HG03060 (cell line): ENCODE measurements at regions not wholly inside any gene's neighbourhood (a gene's known extent, or its start where the extent isn't known, plus 50 kb on each side); places are given as distances from the start of the nearest gene placed in this dataset.

Experiments
- ATAC-seq: cut with Tn5 transposase; IDR thresholded peaks from one replicate; pipeline ENCODE4 v1.9.1; 2021; ENCODE audit warnings: low read depth, moderate number of reproducible peaks; ENCODE audit not compliant: unreplicated experiment

DNA sequence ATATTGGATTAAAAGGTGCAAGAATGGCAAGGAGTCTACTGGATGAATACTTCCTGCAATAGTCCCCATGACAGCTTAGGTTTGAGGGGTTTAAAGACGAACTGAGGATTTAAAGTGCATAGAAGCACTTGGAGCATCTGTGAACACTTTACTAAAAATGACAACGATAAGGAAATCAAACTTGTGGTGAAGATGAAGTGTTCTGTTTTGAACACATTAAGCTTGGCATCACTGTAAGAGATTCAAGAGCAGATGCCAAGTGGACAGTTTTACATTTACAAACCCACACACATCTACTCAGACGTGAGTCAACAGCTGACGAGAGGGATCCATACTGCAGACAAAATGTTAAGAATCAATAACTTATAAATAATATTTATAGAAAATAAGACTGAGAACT lies 918.7 kb downstream of the CDH11 start:
- no peak for ATAC-seq

DNA sequence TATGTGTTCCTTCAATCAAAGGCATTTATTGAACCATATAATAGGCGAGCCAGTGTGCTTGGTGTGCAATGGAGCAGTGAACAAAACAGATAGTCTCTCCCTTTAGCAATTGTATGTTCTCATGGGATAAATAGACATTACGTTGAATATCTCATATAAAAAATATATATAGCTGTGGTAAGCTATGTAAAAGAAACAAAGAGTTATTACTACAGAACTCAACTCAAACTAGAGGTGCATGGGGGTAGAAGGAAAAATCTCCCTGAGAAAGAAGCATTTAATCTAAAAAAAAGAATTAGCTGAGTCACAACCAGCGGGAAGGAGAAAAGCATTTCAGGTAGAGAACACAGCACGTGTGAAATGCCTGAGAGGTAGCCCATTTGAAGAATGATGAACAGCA lies 919.3 kb downstream of the CDH11 start:
- ATAC-seq, result no peak

DNA sequence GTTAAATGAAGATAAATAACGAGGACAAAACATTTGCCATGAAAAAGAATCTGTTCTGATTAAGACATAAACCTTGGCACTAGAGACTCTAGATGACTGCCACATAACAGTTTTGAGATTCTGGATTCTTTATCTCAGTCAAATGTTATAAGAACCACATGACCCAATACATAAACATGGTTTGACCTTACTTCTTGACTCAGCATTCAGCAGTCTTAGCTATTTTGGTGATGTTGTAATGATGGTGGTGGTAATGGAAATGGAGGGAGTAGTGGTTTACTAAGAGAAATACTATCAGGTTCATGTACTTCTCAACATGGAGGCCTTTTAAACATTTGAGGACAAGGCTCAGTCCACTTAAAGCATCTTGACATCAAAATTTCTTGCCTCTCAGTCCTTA lies 925.4 kb downstream of the CDH11 start:
- no peak for ATAC-seq

DNA sequence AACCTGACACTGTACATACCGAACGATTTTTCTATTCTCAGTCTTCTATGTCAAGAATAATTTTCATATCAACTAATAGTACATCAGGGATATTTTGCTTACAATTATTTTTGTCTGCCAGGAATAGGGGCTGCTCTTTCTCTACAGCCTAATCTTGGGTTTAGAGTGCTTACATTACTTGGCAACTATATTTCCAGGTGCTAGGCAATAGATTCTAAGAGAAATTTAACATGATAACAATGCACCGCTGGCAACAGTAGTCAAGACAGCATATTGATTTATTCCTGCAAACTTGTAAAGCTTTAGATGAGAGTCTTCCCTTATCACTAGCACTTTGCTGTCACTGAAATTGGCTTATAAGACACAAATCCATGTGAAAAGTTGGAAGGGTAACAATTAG lies 935.9 kb downstream of the CDH11 start:
- ATAC-seq, result no peak

DNA sequence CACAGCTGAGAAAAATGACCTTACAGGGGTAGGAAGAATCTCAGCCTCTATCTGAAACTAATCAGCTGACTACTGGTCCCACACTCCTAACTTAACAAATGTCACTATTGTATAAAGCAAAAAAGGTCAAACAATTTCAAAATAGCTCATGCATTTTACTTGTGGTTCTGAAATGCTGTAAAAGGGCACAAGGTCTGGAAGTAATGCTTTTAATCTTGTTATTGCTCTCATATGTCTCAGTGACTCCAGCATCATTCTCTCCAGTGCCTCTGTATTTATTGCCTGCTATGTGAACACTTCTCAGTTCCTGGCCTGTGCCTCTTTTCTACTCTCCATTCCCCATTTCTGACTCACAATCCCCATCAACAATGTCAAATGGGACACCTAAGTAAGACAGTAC lies 937.7 kb downstream of the CDH11 start:
- ATAC-seq, result no peak

DNA sequence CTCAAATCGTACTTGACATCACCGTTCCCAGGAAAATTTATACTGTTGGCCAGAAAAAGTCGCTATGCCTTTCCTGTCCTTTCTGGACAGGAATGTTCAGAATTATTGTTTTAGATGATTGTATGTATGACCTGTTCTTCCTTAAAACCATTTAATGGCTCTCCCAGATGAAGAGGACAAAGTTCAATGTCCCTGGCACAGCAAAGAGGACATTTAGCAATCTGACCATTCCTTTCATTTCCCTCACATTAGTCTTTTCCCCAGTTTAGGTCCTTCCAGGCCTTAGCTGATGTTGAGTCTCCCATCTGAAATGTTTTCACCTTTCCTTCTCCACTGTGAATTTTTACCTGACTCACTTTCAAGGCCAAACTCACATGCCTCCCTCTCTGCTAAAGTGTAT lies 938.9 kb downstream of the CDH11 start:
- no peak for ATAC-seq

DNA sequence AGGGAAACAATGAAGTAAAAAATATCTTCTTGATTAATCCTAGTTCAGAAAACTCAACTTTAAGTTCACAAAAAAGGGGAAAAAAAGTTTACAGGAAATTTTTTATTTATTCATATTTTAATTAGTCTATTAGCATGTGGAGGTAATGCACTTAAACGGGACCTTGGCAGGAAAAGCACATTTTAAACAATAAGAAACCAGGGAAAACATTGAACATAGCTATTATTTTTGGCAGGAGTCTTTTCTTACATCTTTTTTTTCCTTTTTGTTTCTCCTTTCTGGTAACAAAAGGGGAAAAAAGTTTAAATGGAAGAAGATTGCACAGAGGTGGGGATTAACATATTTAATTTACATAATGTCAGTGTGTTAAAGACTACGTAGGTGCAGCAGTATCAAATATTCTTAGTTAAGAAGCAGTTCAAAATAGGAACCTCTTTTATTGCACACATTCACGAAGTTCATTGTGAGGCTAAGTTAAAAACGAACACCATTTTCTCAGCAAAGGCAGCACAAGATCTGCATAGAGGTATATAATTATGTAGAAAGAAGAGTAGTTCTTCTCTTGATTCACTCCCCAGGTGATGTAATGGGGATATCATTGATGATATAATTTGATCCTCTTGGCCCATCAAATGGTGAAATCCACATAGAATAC lies 940.5 kb downstream of the CDH11 start:
- no peak for ATAC-seq

DNA sequence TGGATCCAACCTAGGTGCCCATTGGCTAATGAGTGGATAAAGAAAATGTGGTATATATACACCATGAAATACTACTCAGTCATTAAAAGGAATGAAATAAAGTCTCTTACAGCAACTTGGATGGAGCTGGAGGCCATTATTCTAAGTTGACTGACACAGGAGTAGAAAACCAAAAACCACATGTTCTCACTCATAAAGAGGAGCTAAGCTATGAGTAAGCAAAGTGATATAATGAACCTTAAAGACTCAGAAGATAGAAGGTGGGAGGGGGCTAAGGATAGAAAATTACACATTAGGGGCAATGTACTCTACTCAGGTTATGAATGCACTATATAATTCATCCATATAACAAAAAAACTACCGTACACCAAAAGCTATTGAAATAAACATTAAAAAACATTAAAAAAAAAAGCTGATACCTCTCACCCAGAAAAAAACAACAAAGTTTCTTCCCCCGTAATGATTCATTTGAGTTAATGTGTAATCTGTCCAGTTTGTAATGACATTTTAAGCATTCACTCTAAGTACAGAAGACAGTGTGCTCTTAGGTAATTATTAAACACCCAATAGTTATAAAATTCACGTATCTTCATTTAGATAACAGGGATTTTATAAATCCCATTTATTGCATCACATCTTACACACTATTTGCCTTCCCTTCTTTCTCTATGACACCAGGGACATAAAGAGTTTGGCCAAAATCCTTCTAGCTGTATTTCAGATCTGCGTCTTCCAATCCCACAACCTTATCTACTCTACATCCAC lies 941.5 kb downstream of the CDH11 start:
- ATAC-seq, result no peak

DNA sequence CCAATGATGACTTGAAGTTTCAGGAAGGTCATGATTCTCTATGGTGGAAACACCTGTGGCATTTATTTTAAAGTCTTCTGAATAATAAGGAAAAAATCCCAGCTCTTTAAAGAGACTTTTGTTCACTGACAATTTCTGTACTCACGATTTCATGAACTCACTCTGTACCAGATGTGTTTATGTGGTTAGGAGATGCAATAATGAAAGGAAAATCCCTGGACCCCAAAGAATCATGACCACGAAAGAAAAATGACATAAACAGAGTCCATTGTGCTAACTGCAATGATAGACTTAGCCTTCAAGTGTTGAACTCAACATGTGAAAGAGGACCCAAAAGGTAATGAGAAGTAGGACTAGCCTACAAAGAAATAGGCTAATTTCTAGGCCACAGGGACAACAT lies 947.5 kb downstream of the CDH11 start:
- no peak for ATAC-seq

DNA sequence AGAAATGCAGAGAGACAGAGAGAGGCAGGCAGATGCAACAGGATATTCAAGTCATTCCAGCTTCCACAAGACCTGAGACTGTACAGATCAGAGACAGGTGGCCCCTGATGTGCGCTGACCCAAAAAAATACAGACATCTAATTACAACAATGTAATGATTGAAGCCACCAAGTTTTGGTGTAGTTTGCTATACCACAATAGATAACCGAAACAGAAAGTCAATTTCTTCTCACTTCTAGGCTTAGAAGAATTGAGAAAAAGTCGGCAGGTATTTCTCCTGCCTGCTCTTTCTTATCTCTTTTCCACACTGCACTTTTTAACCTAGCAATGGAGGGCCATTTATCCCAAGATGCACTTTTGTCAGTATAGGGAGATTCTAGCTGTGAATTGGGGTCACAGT lies 949.2 kb downstream of the CDH11 start:
- no peak for ATAC-seq

DNA sequence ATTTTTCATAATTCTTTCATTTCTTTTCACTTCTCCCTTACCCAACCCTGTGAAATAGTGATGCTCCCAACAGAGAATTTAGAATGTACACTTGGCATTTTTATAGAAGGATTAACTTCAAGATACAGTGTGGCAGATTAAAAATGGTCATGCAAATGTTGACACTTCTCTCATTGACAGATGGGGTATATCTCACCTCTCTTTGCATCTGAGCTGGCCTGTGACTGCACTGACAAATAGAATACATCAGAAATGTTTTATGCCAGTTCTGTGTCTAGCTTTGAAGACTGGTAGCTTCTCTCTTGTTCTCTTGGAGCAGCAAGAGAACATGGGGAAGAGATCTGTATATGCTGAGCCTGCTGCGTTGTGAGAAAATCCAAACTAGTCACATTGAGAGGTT lies 949.6 kb downstream of the CDH11 start:
- no peak for ATAC-seq

DNA sequence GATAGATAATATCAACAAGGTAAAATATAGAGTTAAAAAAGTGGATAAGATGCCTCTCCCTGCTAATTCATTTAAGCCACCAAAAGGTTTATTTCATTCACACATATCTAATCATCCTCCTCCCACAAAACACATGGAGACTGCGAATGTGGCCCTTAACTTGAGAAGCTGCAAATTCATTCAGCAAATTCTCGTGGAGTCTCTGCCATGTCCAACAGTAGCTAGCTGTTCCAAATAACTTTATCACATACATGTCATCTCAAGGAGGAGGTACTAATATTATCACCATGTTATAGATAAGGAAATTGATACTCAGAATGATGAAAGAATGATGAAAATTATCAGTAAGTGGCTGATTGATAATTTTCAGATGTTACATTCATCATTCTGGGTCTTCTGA lies 950.2 kb downstream of the CDH11 start:
- ATAC-seq, result no peak

DNA sequence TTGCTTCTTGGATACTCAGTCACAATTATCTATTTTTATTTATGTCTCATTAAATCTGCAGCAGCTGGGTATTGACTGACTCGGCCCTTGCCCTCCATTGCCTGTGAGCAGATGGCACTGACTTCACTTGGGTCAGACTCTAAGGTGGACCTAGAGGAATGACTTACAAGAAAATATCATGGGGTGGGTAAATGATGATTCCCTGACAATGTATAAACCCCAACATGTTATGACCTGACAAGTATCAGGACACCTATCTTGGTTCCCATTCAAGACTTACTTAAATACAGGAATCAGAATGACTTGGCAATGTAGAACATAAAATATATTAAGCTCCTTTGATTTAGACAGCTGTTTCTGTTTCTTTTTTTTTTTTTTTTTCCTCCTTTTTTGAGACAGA lies 953.5 kb downstream of the CDH11 start:
- no peak for ATAC-seq

DNA sequence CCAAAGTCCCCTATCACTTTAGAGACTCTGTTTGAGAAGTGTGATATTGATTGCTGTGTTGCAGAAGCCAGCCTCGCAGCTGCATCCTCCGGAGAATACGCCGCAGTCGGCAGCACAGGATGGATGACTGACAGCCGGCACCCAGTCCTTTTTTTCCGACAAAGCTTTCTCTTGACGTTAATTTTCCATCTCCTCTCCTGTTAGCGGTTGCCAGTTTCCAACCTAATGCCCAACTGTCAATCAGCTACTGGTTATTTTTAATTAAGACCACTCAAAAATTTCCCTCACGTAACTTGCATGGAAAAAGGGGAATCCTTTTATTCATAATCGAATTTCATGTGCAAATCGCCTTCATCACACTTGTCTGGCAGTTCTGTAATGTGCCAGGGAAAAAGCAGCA lies 953.9 kb downstream of the CDH11 start:
- no peak for ATAC-seq

DNA sequence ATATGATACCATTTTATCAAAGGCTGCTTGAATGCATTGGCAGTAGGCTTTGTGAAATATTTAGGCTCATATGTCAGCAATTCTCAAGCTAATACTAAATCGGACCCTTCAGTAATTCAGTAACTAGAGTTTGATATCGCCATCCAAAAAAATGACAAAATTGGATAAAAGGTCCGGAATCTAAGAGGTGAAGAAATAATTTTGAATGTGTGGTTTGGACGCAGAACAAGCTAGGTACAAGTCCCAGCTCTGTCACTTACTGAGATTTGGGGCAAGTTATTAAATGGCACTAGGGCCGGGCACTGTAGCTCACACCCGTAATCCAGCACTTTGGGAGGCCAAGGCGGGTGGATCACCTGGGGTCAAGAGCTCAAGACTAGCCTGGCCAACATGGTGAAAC lies 956.5 kb downstream of the CDH11 start:
- no peak for ATAC-seq

DNA sequence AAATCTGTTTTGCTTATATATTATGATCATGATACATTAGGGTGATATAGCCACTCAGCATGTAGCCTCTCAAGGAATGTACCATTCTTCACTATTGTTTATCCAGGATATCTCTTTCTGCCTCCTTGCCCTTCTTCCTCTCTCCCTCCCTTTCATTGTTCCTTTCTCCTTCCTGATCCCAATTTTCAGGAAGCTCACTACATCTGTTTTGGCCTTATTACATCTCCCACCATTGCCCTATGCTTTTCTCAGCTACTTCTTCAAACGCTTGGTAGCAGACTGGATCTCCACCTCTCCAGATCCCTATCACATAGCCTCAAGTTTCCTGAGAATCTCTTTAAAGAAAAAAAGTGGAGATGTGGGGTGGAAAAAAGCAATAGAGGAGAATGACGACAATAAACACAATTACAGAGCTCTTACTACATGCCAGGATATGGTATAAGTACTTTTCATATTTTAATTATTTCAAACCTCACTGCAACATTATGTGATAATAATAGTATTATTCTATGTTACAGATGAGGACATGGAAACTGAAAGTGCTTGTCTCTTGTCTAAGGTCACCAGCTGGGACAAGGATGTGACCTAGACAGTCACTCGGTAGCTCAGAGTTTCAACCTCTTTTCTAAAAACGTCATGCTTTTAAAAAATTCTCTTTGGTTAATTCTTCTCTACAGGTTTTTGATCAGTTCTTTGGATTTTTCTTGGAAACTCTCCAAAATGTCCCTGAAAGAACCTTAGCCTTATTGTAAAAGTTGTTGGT lies 959.1 kb downstream of the CDH11 start:
- no peak for ATAC-seq

DNA sequence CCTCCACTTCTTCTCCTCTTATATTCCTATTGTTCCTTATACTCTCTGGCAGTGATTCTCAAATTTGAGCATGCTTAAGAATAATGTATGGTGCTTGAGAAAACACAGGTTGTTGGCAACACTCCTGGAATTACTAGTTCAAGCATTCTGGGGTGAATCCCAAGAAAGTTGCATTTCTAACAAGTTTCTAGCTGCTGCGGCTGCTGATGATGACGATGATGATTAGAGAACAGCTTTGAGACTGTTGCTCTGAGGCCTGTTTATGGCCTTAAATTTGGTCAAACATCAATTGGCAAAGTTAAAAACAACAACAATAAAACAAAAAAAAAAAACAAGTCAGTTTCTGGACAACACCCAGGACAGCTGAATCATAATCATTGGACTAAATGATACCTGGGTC lies 961.9 kb downstream of the CDH11 start:
- no peak for ATAC-seq

DNA sequence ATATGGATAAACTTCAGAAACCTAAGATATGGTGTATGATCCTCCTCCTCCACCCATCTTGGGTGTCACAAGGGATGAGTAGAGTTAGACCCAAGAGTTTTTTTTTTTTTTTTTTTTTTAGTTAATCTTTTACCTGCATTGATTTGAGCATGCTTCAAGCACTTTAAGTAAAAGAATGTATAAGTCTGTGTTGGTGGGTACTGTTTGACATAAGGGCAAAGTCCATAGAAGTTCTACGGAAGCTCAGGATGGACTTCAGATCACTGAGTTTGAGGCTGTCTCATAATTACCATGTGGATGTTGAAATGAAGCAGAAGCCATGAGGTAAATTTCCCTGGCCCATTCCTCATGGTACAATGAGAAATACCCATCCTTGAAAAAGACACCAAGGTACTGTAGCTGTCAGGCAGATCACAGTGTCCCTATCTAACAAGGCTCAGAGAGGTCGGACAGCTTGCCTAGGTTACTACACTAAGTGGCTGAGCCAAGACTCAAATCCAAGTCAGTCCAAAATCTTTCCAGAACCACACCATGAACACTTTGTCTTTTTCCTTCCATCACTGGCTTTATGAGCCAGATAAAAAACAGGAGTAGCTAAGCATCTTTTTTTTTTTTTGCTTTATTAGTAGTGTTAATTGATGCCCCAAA lies 962.8 kb downstream of the CDH11 start:
- no peak for ATAC-seq

DNA sequence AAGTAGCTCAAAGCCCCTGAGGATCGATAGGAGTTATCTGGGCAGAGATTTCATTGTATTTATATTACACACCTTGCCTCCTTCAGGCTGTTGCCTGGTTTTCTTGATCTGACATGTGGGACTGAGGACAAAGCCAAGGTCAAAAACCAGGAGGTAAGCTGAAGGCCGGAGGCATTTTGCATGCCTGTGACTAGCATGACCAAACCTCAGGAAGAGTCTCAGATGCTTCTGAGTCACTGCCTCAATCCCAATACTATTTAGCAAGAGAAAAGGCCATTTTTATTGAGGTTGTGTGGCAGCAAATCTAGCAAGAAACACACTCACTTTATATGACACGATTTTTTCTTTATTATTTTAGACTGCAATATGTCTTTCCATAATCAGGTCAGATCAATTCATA lies 968.1 kb downstream of the CDH11 start:
- no peak for ATAC-seq

DNA sequence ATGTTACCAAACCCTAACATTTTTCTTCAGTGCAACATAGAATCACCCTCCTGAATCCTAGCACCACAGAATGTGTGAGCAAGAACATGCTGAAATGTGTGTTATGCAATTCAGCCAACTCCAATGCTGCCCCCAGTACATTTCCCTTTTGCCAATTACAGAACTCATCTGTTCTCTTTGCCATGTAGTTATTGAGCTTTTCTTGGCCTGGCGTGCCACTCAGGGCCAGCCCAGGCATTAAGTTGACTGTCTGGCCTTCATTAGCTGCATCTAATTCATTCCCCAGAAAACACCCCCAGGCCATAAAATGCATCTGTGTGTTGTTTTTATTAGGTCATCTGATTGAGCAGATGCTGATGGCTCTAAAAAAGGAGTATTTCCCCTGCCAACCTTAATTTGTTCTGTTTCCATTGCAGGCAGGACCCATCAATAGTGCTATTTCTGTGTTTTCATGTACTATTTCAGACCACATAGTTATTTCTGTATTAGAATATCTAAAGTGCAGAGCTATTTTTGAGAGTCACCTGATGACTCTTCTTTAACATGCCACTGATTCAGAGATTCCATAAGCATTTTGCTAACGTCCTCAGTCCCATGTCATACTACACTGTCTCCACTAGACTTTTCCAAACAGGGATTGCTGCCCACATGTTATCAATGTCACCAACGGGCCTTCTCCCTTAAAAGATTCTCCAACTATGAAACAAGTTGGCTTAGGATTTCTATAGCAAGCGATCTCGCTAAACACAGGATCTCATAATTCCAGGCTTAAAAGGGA lies 969.7 kb downstream of the CDH11 start:
- no peak for ATAC-seq

DNA sequence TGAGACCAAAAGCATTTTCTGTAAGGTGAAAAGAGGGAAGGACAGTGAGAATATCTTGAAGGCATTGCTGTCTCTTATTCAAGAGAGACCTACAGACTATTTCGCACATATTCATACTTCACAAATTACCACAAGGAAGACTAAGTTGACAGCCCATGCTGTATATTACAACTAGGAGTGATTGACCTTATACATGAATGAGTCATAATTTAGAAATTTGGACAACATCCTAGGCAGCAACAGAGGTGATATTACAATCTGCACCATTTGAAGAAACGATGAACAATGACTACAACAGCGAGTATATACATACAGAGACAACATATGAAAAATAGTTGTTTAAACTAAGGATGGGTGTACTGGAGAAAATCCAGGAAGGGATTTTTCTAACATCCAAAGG lies 971.7 kb downstream of the CDH11 start:
- ATAC-seq, result no peak
